H1 (cell line): ENCODE measurements at regions not wholly inside any gene's neighbourhood (a gene's known extent, or its start where the extent isn't known, plus 50 kb on each side); places are given as distances from the start of the nearest gene placed in this dataset.

Experiments
- CTCF ChIA-PET: fragments of 300-600 bp; sonication (Branson Sonifier 250); formaldehyde crosslinking; loops from one replicate; lab custom pipeline; 2021; ENCODE audit not compliant: partially characterized antibody; lab: Charles Lee
- POLR2A ChIA-PET: fragments of 300-600 bp; sonication (Branson Sonifier 250); formaldehyde crosslinking; loops from one replicate; lab custom pipeline; 2021; ENCODE audit warnings: inconsistent platforms; ENCODE audit not compliant: partially characterized antibody; lab: Charles Lee
- DNase-seq, 2 experiments: peaks; one replicate each; pipeline versions ENCODE4 v3.0.0 to v3.0.0-alpha.2; 2010 to 2022; ENCODE audit warnings: low spot score in 2 of 2, low read depth in 1 of 2, mixed read lengths in 1 of 2
- FAIRE-seq: peaks from 2 replicates; lab custom pipeline; 2011; peaks lifted over from hg19 to GRCh38; lab: Jason Lieb, UNC
- H2AFZ ChIP-seq: 2 replicates; pipeline ENCODE4 v1.8.1; 2012; ENCODE audit warnings: low read length, inconsistent platforms
- H2AK5ac ChIP-seq: 2 replicates; pipeline ENCODE4 v1.6.1; 2013; ENCODE audit warnings: low read depth, low read length
- H2BK120ac ChIP-seq: replicated peaks from 2 replicates; pipeline ENCODE3; 2013; ENCODE audit warnings: low read depth, low read length, inconsistent platforms
- H2BK12ac ChIP-seq: 2 replicates; pipeline ENCODE4 v1.6.1; 2013; ENCODE audit warnings: low read depth, low read length
- H2BK15ac ChIP-seq: 2 replicates; pipeline ENCODE4 v1.6.1; 2013; ENCODE audit warnings: low read length
- H2BK20ac ChIP-seq: 2 replicates; pipeline ENCODE4 v1.6.1; 2013; ENCODE audit warnings: low read length
- H2BK5ac ChIP-seq: 2 replicates; pipeline ENCODE4 v1.6.1; 2013; ENCODE audit warnings: low read depth, low read length
- H3K14ac ChIP-seq: 2 replicates; pipeline ENCODE4 v1.6.1; 2013; ENCODE audit warnings: inconsistent platforms; ENCODE audit not compliant: insufficient read length
- H3K18ac ChIP-seq: 2 replicates; pipeline ENCODE4 v1.6.1; 2013; ENCODE audit warnings: low read length; ENCODE audit errors: extremely low read depth
- H3K23ac ChIP-seq: 2 replicates; pipeline ENCODE4 v1.6.1; 2013; ENCODE audit warnings: inconsistent platforms; ENCODE audit not compliant: insufficient read length
- H3K23me2 ChIP-seq: 2 replicates; pipeline ENCODE4 v1.6.1; 2013; ENCODE audit warnings: low read depth, low read length
- H3K27ac ChIP-seq: 2 replicates; pipeline ENCODE4 v1.6.1; 2011; ENCODE audit warnings: low read depth, low read length, inconsistent platforms
- H3K27me3 ChIP-seq, 4 experiments: replicated peaks in 1 of 4; 1 replicate in 1 of 4; 2 replicates in 3 of 4; pipeline versions ENCODE4 v1.6.1 to v1.8.1; 2011 to 2013; ENCODE audit warnings: low read length in 3 of 4, mild to moderate bottlenecking in 3 of 4, inconsistent platforms in 2 of 4, mixed read lengths in 2 of 4, moderate library complexity in 1 of 4; ENCODE audit not compliant: control insufficient read depth in 3 of 4, insufficient read depth in 3 of 4; ENCODE audit errors: extremely low read depth in 1 of 4
- H3K36me3 ChIP-seq, 4 experiments: 2 replicates each; pipeline versions ENCODE4 v1.6.1 to v1.8.1; 2011 to 2013; ENCODE audit warnings: mild to moderate bottlenecking in 4 of 4, low read length in 3 of 4, moderate library complexity in 2 of 4, control low read depth in 1 of 4, inconsistent platforms in 1 of 4; ENCODE audit not compliant: insufficient read depth in 4 of 4, control insufficient read depth in 2 of 4
- H3K4ac ChIP-seq: replicated peaks from 2 replicates; pipeline ENCODE3; 2013; ENCODE audit warnings: low read length, low read depth, mixed read lengths, inconsistent platforms; ENCODE audit not compliant: insufficient read length
- H3K4me1 ChIP-seq, 4 experiments: replicated peaks in 1 of 4; 1 replicate in 1 of 4; 2 replicates in 3 of 4; pipeline versions ENCODE4 v1.6.1 to v1.8.1; 2011 to 2013; ENCODE audit warnings: low read length in 3 of 4, inconsistent platforms in 2 of 4, mixed read lengths in 1 of 4; ENCODE audit not compliant: insufficient read depth in 4 of 4, control insufficient read depth in 3 of 4
- H3K4me2 ChIP-seq, 2 experiments: 2 replicates each; pipeline versions ENCODE4 v1.6.1 to v1.8.1; 2011 to 2013; ENCODE audit warnings: low read depth in 2 of 2, low read length in 2 of 2, control low read depth in 1 of 2, inconsistent platforms in 1 of 2, mild to moderate bottlenecking in 1 of 2; ENCODE audit not compliant: insufficient read depth in 1 of 2
- H3K4me3 ChIP-seq, 4 experiments: fragments of 200-600, 300-600 bp in 1 of 4; sonication (generic), shearing (Covaris generic), sonication (Bioruptor Twin) in 1 of 4; 2 replicates each; pipeline versions ENCODE4 v1.5.1 to v1.8.1; 2011 to 2016; ENCODE audit warnings: low read length in 4 of 4, low read depth in 3 of 4, control low read depth in 2 of 4, inconsistent platforms in 2 of 4, mild to moderate bottlenecking in 2 of 4, mixed read lengths in 1 of 4, moderate library complexity in 1 of 4; ENCODE audit not compliant: insufficient read depth in 2 of 4; ENCODE audit errors: extremely low read depth in 1 of 4
- H3K56ac ChIP-seq: replicated peaks from 2 replicates; pipeline ENCODE3; 2013; ENCODE audit warnings: low read depth, mild to moderate bottlenecking, mixed read lengths, low read length, inconsistent platforms; ENCODE audit not compliant: insufficient read length
- H3K79me1 ChIP-seq: 2 replicates; pipeline ENCODE4 v1.6.1; 2013; ENCODE audit warnings: low read depth, low read length, control low read depth
- H3K79me2 ChIP-seq, 2 experiments: 2 replicates each; pipeline versions ENCODE4 v1.6.1 to v1.8.1; 2012 to 2013; ENCODE audit warnings: low read length in 2 of 2, mild to moderate bottlenecking in 2 of 2, inconsistent platforms in 1 of 2; ENCODE audit not compliant: insufficient read depth in 2 of 2, control insufficient read depth in 1 of 2
- H3K9ac ChIP-seq, 4 experiments: replicated peaks in 1 of 4; 1 replicate in 1 of 4; 2 replicates in 3 of 4; pipeline versions ENCODE4 v1.6.1 to v1.8.1; 2011 to 2013; ENCODE audit warnings: low read depth in 3 of 4, low read length in 3 of 4, control low read depth in 2 of 4, mild to moderate bottlenecking in 2 of 4, moderate library complexity in 2 of 4, inconsistent platforms in 1 of 4; ENCODE audit errors: extremely low read depth in 1 of 4
- H3K9me3 ChIP-seq, 2 experiments: 2 replicates each; pipeline versions ENCODE4 v1.6.1 to v1.8.1; 2012 to 2013; ENCODE audit warnings: mild to moderate bottlenecking in 2 of 2, moderate library complexity in 2 of 2, control low read depth in 1 of 2, inconsistent platforms in 1 of 2, low read depth in 1 of 2, low read length in 1 of 2, mixed read lengths in 1 of 2; ENCODE audit not compliant: insufficient read depth in 2 of 2
- H4K20me1 ChIP-seq, 2 experiments: replicated peaks in 1 of 2; 2 replicates each; pipeline versions ENCODE3 to v1.8.1; 2011 to 2013; ENCODE audit warnings: inconsistent platforms in 2 of 2, low read length in 2 of 2, mild to moderate bottlenecking in 1 of 2; ENCODE audit not compliant: insufficient read depth in 2 of 2, control insufficient read depth in 1 of 2
- H4K5ac ChIP-seq: 2 replicates; pipeline ENCODE4 v1.6.1; 2013; ENCODE audit warnings: low read length, low read depth, mixed read lengths, inconsistent platforms; ENCODE audit not compliant: insufficient read length
- H4K8ac ChIP-seq: 2 replicates; pipeline ENCODE4 v1.8.0; 2013; ENCODE audit warnings: mild to moderate bottlenecking, moderate library complexity, low read length, inconsistent platforms; ENCODE audit not compliant: insufficient read depth; ENCODE audit errors: extremely low read depth
- H4K91ac ChIP-seq: replicated peaks from 2 replicates; pipeline ENCODE3; 2013; ENCODE audit warnings: low read length, mixed read lengths, inconsistent platforms; ENCODE audit not compliant: insufficient read length
- BACH1 ChIP-seq: IDR thresholded peaks from 2 replicates; pipeline ENCODE4 v1.6.1; 2012; ENCODE audit warnings: low read length, improper control_type of control experiment
- CREB1 ChIP-seq: IDR thresholded peaks from 2 replicates; pipeline ENCODE4 v1.6.1; 2012; ENCODE audit warnings: inconsistent platforms
- EP300 ChIP-seq, 2 experiments: IDR thresholded peaks; 1 replicate in 1 of 2; 2 replicates in 1 of 2; pipeline ENCODE4 v1.6.1; 2011 to 2012; ENCODE audit warnings: low read depth in 2 of 2, low read length in 2 of 2, mild to moderate bottlenecking in 2 of 2, borderline replicate concordance in 1 of 2, inconsistent platforms in 1 of 2, moderate library complexity in 1 of 2
- GABPA ChIP-seq: IDR thresholded peaks from 2 replicates; pipeline ENCODE4 v1.6.1; 2011; ENCODE audit warnings: mild to moderate bottlenecking, low read length, moderate library complexity, borderline replicate concordance; ENCODE audit not compliant: insufficient read depth
- HDAC2 ChIP-seq, 2 experiments: fragments of 300-600 bp in 1 of 2; sonication (generic) in 1 of 2; IDR thresholded peaks; 2 replicates each; pipeline ENCODE4 v1.6.1; 2011 to 2012; ENCODE audit warnings: low read depth in 2 of 2, low read length in 2 of 2, mild to moderate bottlenecking in 2 of 2, moderate library complexity in 2 of 2, borderline replicate concordance in 1 of 2, inconsistent platforms in 1 of 2
- KDM5A ChIP-seq: fragments of 200-600 bp; IDR thresholded peaks from 2 replicates; pipeline ENCODE4 v1.7.1; 2012; ENCODE audit warnings: mild to moderate bottlenecking, low read length, inconsistent platforms, mixed read lengths
- SIRT6 ChIP-seq: IDR thresholded peaks from one replicate; pipeline ENCODE4 v1.7.1; 2012; ENCODE audit warnings: low read length, inconsistent platforms
- SP4 ChIP-seq: IDR thresholded peaks from 2 replicates; pipeline ENCODE4 v1.6.1; 2012; ENCODE audit warnings: low read length, inconsistent platforms
- SUZ12 ChIP-seq: fragments of 200-600 bp; sonication (generic); IDR thresholded peaks from 2 replicates; pipeline ENCODE4 v1.6.1; 2012; ENCODE audit warnings: mild to moderate bottlenecking, inconsistent platforms, low read length, moderate library complexity, mixed read lengths
- TAF1 ChIP-seq: IDR thresholded peaks from 2 replicates; pipeline ENCODE4 v1.6.1; 2011; ENCODE audit warnings: mild to moderate bottlenecking, low read depth, low read length
- ZNF274 ChIP-seq: IDR thresholded peaks from 2 replicates; pipeline ENCODE4 v1.7.0; 2012; ENCODE audit warnings: low read length, borderline replicate concordance; ENCODE audit errors: extremely low read depth
- WGBS, 2 experiments: shearing (Covaris generic) in 1 of 2; methylation state at CpG; one replicate each; pipeline versions ENCODE4 v1.1.6 to v1.1.7; 2013 to 2015; ENCODE audit warnings: low lambda C conversion rate in 2 of 2, mixed read lengths in 2 of 2, inconsistent platforms in 1 of 2, low coverage in 1 of 2, missing lambda C conversion rate in 1 of 2; ENCODE audit not compliant: insufficient replicate concordance in 2 of 2, insufficient coverage in 1 of 2, insufficient read length in 1 of 2; ENCODE audit errors: extremely low coverage in 1 of 2, missing lambda C conversion rate in 1 of 2; 5-methylcytosine and 5-hydroxymethylcytosine counted together
- TF ChIP-seq, protein P1 (sequence below): IDR thresholded peaks from 2 replicates; pipeline ENCODE4 v1.6.1; 2012; ENCODE audit warnings: inconsistent platforms

GRCh38 chr6:158259136-158259535 is 53.1 kb upstream of the TULP4 start:
- 98% methylated on average over 4 of the region's 4 CpGs; no CpG with 5 or more reads in 1 of the 2 experiments for WGBS, 2 experiments

More at GRCh38 chr6:158259136-158259535, 53.1 kb upstream of the TULP4 start:
- Histone ChIP-seq H3K79me1 (peaks cover 6% of the 10 kb centered on the region; the same call in 1 of the 2 replicates), H2BK15ac (no peak overlapping the region), H4K91ac (no peak overlapping the region), H3K79me2 (peaks cover 9 to 63% of the 10 kb centered on the region in 2 experiments; a peak in 3 of 4 replicates), H3K56ac (no peak overlapping the region), H2BK20ac (no peak overlapping the region), H3K27ac (no peak overlapping the region), H4K5ac (no peak overlapping the region), H2BK12ac (no peak overlapping the region), H3K23ac (no peak overlapping the region), H3K36me3 (no peaks in the 10 kb centered on the region; a peak in 2 of 8 replicates), H2AFZ (no peak overlapping the region)
- FAIRE-seq, result no peak
- TF ChIP-seq SIRT6 (no peak), KDM5A (no peak), TAF1 (no peak), GABPA (no peak), SP4 (no peak), HDAC2 (IDR thresholded peaks at IDR 0.05; ENCODE audit: borderline replicate concordance in 1 of 2, low read depth in 2 of 2, low read length in 2 of 2) (no peak), BACH1 (no peak), SUZ12 (no peak), EP300 (IDR thresholded peaks at IDR 0.05; ENCODE audit: borderline replicate concordance in 1 of 2, low read depth in 2 of 2, low read length in 2 of 2) (no peak), CREB1 (no peak), ZNF274 (no peak)
- TF ChIP-seq, protein P1, sequence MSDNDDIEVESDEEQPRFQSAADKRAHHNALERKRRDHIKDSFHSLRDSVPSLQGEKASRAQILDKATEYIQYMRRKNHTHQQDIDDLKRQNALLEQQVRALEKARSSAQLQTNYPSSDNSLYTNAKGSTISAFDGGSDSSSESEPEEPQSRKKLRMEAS, result no peak
- TF ChIP-seq, all 59 proteins: peak for 0
- Histone ChIP-seq H3K4me2 (no peak overlapping the region), H3K4ac (no peak overlapping the region), H4K20me1 (peaks cover 3 to 7% of the 10 kb centered on the region in 2 experiments), H3K18ac (no peak overlapping the region), H3K27me3 (no peaks in the 10 kb centered on the region), H3K14ac (no peak overlapping the region), H3K9ac (no peak overlapping the region), H3K4me3 (no peak overlapping the region), H2AK5ac (no peak overlapping the region), H2BK5ac (no peak overlapping the region), H2BK120ac (no peak overlapping the region), H4K8ac (no peak overlapping the region), H3K4me1 (peaks cover 0 to 7% (median 0%) of the 10 kb centered on the region in 4 experiments; a peak in 3 of 7 replicates), H3K9me3 (no peaks in the 10 kb centered on the region), H3K23me2 (no peaks in the 10 kb centered on the region)
- POLR2A ChIA-PET, result no interaction called here
- DNase-seq, result no peak
- CTCF ChIA-PET, result no interaction called here
